Fibroblast of lung (primary cell): ENCODE measurements at regions not wholly inside any gene's neighbourhood (a gene's known extent, or its start where the extent isn't known, plus 50 kb on each side); places are given as distances from the start of the nearest gene placed in this dataset.

ENCODE experiments used
- EZH2 ChIP-seq: IDR thresholded peaks from 2 replicates; pipeline ENCODE4 v1.5.1; 2012; ENCODE audit warnings: low read length, control low read depth, mild to moderate bottlenecking; ENCODE audit errors: missing control alignments
- TF ChIP-seq, protein P1 (sequence below), 2 donors: IDR thresholded peaks in 1 of 2; conservative IDR thresholded peaks in 1 of 2; 1 replicate in 1 of 2; 2 replicates in 1 of 2; pipeline ENCODE4 v1.5.1; 2011 to 2012; ENCODE audit warnings: low read length in 2 of 2, control low read depth in 1 of 2, inconsistent platforms in 1 of 2, low read depth in 1 of 2, mild to moderate bottlenecking in 1 of 2

DNA sequence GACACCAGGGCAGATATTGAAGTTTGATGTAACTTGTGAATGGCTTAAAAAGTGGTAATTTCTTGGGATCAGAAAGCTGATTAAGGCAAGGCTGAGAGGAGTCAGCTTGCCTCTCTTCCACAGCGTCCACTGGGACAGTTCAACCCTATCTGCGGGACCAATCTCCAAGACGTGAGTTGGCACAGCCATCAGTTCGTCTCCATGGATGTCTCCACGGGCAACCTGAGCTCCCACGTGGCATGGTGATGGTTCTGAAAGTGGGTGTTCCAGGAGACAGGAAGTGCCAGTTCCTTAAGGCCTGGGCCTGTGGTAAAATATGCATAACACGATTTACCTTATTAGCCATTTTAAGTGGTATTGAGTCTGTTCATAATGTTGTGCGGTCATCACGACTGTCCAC, 67.9 kb upstream of the BHLHE23 start:
- TF ChIP-seq, protein P1, sequence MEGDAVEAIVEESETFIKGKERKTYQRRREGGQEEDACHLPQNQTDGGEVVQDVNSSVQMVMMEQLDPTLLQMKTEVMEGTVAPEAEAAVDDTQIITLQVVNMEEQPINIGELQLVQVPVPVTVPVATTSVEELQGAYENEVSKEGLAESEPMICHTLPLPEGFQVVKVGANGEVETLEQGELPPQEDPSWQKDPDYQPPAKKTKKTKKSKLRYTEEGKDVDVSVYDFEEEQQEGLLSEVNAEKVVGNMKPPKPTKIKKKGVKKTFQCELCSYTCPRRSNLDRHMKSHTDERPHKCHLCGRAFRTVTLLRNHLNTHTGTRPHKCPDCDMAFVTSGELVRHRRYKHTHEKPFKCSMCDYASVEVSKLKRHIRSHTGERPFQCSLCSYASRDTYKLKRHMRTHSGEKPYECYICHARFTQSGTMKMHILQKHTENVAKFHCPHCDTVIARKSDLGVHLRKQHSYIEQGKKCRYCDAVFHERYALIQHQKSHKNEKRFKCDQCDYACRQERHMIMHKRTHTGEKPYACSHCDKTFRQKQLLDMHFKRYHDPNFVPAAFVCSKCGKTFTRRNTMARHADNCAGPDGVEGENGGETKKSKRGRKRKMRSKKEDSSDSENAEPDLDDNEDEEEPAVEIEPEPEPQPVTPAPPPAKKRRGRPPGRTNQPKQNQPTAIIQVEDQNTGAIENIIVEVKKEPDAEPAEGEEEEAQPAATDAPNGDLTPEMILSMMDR (conservative IDR thresholded peaks at IDR 0.05 in 1 of 2, IDR thresholded peaks at IDR 0.05 in 1 of 2; ENCODE audit: low read depth in 1 of 2, low read length in 2 of 2), result no peak
- no peak for TF ChIP-seq EZH2
